SHP77 treated with DMSO at 0.1 percent for 48 hours (cell line): ENCODE measurements at regions not wholly inside any gene's neighbourhood (a gene's known extent, or its start where the extent isn't known, plus 50 kb on each side); places are given as distances from the start of the nearest gene placed in this dataset.

Experiments
- DNase-seq: peaks from one replicate; lab custom pipeline; 2025; lab: John Stamatoyannopoulos, UW

DNA sequence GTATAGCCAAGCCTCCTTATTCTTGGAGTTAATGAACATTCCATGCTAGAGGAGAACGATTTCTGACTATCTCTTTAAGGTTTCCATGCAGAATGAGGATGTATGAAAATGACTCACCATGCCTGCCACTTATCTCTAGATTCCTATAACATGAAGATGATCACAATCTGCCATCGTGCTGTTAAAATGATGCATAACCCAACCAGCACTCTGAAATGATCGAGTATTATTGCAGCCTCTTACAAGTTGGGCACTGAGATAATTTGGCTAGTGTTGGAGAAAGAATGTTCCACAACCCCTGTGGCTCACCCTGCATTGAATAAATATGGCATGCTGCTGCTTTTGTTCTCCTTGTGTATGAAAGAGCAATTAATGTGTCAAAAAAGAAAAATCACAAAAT lies 1143.6 kb upstream of the WWC1 start:
- no peak for DNase-seq

GRCh38 chr5:167150661-167151060 lies 1140.8 kb upstream of the WWC1 start:
- no peak for DNase-seq

DNA sequence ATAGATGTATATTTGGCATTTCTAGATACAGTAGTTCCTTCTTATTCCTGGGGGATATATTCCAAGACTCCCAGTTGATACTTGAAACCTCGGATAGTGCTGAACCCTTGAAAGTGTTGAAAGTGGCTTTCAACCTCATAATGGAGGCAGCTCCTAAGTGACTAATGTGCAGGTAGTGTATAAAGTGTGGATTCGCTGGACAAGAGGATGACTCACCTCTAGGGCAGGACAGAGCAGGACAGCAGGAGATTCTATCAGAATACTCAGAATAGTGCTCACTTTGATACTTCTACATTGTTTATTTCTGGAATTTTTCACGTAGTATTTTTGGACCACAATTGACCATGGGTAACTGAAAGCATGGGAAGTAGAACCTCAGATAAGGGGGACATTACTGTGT lies 1138.9 kb upstream of the WWC1 start:
- no peak for DNase-seq

DNA sequence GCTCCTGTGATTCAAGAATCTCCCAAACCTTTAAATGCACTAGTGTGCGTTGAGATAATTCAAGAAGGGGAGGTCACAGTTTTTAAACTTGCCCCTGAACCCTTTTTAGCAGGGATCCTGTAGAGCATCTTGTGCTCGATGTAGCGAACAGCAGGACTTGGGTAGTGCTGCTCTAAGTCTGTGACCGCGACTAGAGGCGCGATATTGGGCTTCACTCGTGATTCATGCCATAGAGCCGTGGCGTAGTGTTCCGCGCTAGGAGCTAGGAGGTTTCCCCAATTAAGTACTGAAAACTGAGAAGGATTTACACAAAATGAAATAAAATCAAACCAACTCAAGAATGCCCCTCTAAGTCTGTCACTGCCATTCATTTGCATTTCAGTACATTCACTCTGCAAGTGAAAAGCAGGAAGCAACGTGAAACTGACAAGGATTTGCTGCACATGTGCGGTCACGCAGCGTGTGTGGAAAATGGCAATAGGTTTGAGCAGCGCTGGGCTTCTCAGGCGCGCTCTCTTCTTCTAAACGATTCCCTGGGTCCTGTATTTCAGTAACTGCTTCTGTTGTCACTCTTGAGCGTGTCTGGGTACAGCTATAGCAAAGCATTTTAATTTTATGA lies 1135.9 kb upstream of the WWC1 start:
- DNase-seq, result no peak

GRCh38 chr5:167156446-167156845 lies 1135.0 kb upstream of the WWC1 start:
- no peak for DNase-seq

DNA sequence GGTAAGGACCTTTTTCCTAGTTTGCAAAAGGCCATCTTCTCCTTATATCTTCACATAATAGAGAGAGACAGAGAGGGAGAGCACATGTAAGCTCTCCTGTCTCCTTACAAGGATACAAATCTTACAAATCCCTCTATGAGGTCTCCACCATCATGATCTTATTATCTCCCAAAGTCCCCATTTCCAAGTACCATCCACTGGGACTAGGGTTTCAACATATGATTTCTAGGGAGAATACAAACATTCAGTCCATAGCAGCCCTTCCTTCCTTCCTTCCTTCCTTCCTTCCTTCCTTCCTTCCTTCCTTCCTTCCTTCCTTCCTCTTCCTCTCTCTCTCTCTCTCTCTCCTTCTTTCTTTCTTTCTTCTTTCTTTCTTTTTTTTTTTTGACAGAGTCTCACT lies 1132.9 kb upstream of the WWC1 start:
- no peak for DNase-seq

DNA sequence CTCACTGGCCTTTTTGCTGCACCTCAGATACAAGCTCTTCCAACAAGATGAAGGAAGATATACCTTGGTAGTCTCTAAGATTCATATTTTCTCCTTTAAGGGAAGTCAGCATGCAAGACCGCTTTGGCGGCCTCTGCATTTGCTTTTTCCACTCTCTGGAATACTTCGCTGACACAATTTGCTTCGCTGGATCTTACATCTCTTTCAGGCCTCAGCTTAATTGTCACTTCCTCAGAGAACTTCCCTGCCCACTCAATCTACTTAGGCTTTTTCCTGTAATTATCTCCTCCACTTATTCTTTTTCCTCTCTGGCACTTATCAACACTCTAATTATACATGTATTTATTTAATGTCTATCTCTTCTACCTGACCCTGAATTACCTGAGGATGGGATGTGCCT lies 1131.1 kb upstream of the WWC1 start:
- DNase-seq, result no peak

- no peak for DNase-seq
Observed at GRCh38 chr5:167166696-167167095, 1124.7 kb upstream of the WWC1 start.

DNA sequence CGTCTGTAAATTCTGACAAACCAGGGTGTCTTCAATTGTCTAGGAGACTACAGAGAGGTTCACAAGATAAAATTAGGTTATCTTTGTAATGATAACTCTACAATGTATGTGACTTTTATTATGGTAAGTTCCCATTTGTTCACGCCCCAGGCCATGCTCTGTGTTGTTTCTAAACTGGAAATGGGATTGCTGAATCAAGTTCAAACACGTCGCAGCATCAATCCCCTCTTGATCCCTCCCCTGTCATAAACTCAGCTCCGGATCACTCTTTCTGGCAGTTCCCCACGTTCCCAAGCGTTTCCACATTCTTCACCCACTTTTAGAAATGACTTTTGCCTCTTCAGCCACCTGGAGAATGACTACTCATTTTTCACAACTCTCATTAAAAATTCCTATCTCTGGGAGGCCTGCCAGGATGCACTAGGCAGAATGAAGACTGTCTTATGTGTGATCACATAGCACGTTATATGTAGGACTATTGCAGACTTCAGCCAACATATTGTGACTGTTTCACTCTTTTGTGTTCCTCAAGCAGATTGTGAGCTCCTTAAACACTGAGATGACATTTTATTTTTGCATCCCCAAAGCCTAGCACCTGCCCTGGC lies 1124.2 kb upstream of the WWC1 start:
- DNase-seq, result no peak

- no peak for DNase-seq
Observed at GRCh38 chr5:167168971-167169370, 1122.5 kb upstream of the WWC1 start.

DNA sequence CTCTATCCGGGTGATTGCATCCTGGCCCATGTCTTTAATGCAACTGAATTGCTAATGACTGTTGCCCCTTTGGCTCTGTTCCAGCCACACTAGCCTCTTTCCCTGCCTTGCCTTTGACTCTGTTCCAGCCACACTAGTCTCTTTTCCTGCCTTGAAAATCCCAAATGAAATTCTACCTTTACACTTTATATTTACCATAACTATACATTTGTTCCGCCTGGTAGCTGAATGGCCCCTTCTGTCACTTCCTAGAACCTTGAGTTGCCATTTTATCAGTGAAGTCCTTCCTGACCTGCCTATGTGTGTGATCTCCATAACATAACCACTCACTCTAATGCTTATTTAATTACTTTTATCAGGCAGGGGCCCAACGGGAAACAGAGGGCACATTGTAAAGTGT lies 1120.4 kb upstream of the WWC1 start:
- no peak for DNase-seq

- no peak for DNase-seq
Observed at GRCh38 chr5:167177736-167178135, 1113.7 kb upstream of the WWC1 start.

DNA sequence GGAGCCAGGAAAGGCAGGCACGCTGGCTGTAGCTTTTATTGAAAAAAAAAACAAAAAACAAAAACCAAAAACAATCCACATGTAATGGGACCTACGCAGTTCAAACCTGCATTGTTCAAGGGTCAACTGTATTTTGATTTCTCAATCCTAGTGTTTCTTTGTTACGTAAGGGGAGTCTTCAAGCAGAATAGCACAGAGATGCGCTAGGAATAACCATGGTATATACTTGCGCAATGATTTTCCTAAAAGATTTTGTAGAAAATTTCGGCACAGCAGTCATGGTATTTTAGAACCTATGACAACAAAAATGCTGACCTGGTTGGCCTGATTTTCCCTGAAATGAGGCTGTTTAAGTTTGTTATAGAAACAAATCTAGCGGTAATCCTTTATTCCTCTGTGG lies 1110.5 kb upstream of the WWC1 start:
- DNase-seq, result no peak

DNA sequence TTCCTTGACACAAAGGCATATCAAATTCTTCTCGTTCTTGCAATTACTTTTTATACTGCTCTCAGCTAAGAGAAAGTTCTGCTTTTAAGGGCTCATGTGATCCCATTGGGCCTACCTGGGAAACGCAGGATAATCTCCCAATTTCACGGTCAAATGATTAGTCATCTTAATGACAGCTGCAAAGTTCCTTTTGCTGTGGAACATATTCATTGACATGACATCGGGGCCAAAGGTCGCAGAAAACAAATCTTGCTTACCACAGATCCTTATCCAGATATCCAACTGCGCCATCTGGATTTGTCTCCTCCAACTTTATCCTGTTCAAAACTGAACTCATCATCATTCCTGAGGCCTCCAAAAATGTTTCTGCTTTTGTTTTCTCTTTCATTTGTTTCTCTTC lies 1085.6 kb upstream of the WWC1 start:
- no peak for DNase-seq

DNA sequence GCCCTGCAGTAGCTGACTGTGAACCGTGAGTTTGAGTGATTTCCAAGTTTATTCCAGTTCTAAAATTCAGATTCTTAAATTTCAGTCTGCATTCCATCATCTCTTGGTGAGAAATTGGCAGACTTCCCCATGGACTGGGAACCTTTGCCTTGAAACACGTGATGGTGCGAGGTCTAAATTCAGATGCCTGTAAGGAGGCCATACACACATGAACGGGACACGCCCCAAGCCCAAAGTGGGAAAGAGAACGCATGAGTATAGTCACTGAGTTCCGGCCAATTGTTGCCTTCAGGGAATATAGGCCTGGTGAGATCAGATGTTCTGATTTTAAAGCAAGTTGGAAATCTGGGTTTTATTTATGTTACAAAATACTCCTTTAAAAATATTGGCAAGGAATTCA lies 1084.4 kb upstream of the WWC1 start:
- DNase-seq, result no peak

DNA sequence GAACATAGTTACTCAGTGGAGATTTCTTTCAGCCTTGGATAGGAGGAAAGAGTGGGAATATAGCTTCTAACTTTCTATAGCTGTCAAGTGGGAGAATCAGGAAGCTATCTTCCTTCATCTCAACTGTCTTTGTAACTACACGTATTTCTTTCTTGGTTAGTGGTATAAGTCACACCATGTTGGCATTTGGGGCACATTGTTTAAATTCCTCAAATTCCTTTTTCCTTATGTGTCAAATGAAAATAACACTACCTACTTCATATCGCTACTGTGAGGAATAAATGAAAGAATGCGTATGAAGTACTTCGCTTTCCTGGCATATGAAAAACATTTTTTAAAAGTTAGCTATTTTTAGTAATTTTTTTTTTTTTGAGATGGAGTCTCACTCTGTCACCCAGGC lies 1082.5 kb upstream of the WWC1 start:
- no peak for DNase-seq

DNA sequence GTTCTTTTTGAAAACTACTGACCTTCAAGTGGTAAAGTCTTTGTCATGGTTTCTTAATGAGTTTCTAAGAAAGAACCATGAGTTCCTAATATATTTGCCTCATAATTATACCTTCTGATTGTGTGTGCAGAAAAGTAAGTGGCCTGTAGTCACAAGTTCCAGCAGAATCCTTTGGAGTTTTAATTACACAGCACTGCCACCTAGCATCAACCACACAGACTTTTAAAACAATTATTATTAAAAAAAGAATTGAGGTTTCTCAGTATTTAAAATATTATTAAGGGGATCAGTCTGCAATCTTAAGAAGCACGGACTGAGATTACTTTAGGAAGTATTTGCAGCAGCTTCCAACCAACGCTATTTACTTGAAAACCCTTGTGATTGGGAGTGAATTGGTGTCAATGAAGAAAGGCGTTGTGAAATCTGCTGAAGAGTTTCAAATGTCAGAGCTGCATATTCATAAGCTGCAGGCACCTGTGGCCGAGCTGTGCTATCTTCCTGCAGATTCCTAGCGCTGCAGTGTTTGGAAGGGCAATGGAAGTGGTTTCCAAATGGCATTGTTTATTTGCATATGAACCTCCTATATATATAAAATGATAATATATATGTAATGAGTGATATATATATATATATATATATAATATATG lies 1074.2 kb upstream of the WWC1 start:
- no peak for DNase-seq

DNA sequence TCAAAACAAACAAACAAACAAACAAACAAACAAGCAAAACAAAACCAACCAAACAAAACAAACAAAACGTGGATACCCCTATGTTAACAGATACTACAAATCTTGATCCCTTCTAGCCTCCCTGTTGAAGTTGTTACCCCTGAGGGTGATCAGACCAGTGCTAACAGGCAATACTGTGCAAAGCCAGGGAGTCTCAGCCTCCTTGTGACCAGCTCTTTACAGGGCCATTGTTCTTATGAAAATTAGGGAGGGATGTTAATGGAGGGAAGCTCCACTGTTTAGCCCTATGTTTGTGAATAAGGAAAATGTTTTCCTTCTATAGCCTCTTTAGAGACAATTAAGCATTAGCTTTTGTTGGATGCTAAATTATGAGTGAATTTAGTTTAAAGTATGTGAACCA lies 1072.1 kb upstream of the WWC1 start:
- DNase-seq, result no peak

DNA sequence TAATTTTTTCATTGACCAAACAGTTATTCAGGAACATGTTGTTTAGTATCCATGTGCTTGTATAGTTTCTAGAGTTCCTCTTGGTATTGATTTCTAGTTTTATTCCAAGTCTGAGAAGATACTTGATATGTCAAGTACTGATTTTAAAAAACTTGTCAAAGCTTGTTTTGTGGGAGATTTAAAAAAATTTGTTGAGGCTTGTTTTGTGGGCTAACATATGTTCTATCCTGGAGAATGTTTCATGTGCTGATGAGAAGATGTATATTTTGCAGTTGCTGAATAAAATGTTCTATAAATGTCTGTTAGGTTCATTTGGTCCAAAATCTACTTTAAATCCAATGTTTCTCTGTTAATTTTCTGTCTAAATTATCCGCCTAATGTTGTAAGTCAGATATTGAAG lies 1065.1 kb upstream of the WWC1 start:
- no peak for DNase-seq

DNA sequence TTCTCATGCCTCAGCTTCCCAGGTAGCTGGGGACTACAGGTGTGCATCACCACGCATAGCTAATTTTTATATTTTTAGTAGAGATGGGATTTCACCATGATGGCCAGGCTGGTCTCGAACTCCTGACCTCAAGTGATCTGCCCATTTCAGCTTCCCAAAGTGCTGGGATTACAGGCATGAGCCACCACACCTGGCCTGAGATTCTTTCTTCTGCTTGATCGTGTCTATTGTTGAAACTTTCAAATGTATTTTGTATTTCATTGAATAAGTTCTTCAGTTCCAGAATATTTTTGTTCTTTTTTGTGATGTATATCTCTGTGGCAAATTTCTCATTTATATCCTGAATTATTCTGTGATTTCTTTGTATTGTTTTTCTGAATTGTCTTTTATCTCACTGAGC lies 1063.3 kb upstream of the WWC1 start:
- no peak for DNase-seq

DNA sequence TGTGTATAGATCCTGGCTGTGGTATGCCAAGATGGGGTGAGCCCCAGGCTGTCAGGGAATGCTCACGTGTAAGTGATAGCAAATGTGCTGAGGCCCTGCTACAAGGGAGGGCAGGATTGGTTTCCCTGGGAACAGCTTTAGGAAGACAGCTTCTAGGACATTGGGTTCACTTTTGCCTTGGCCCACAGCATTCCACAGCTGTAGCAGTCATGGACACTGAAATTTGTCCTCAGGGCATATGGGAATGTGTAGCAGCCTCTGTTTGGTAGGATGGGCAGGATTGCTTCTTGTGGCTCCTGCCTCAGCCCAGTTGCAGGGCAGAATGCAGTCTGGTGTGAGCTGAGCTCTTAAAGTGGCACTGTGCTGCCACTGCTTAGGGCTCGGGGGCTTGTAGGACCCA lies 1061.7 kb upstream of the WWC1 start:
- DNase-seq, result no peak

- no peak for DNase-seq
Observed at GRCh38 chr5:167230414-167230813, 1061.0 kb upstream of the WWC1 start.

DNA sequence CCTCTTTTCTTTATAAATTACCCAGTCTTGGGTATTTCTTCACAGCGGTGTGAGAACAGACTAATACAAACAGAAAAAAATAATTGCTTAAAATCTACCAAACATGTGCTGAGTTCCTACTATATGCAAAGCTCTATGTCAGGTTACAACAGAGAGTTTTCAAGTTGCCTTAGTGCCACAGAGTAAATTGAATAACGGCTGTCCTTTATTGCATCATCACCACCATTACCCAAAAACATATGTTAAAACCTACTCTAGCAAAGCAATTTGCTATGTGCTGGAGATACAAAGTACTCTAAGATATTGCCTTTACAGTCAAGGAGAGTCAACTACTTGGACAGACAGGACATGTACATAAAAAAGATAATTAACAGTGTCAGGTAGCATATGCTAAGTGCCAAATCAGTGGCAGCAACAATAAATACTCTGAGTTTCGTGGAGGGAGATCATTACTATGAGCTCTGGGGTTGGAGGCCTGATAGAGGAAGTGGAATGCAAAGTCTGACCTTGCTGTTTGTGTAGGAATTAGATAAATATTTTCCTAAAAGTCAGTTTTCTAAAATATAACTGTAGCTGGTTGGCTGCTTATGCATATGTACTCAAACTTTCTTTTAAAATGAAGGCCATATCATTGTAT lies 1058.7 kb upstream of the WWC1 start:
- no peak for DNase-seq
